Panc1 (cell line): ENCODE measurements at regions not wholly inside any gene's neighbourhood (a gene's known extent, or its start where the extent isn't known, plus 50 kb on each side); places are given as distances from the start of the nearest gene placed in this dataset.

Experiments
- POLR2AphosphoS5 ChIP-seq: IDR thresholded peaks from 2 replicates; pipeline ENCODE4 v1.6.1; 2012; ENCODE audit warnings: mild to moderate bottlenecking, low read depth, low read length, moderate library complexity
- TCF7L2 ChIP-seq: IDR thresholded peaks from 2 replicates; pipeline ENCODE4 v1.6.1; 2011; ENCODE audit warnings: mild to moderate bottlenecking, low read depth, low read length, inconsistent platforms
- TF ChIP-seq, protein P1 (sequence below): fragments of 450-650 bp; IDR thresholded peaks from 2 replicates; pipeline ENCODE4 v1.5.1; 2017; ENCODE audit warnings: mild to moderate bottlenecking

DNA sequence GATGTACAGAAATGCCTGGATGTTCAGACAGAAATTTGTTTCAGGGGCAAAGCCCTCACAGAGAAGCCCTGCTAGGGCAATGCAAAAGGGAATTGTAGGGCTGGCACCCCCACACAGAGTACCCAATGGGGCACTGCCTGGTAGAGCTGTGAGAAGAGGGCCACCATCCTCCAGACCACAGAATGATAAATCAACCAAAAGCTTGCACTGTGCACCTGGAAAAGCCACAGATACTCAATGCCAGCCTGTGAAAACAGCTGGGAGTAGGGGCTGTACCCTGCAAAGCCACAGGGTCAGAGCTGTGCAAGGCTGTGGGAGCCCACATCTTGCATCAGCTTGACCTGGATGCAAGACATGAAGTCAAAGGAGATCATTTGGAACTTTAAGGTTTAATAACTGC lies 477.9 kb upstream of the NECTIN3 start:
- TF ChIP-seq, protein P1, sequence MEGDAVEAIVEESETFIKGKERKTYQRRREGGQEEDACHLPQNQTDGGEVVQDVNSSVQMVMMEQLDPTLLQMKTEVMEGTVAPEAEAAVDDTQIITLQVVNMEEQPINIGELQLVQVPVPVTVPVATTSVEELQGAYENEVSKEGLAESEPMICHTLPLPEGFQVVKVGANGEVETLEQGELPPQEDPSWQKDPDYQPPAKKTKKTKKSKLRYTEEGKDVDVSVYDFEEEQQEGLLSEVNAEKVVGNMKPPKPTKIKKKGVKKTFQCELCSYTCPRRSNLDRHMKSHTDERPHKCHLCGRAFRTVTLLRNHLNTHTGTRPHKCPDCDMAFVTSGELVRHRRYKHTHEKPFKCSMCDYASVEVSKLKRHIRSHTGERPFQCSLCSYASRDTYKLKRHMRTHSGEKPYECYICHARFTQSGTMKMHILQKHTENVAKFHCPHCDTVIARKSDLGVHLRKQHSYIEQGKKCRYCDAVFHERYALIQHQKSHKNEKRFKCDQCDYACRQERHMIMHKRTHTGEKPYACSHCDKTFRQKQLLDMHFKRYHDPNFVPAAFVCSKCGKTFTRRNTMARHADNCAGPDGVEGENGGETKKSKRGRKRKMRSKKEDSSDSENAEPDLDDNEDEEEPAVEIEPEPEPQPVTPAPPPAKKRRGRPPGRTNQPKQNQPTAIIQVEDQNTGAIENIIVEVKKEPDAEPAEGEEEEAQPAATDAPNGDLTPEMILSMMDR: no peak
- no peak for TF ChIP-seq TCF7L2
- TF ChIP-seq POLR2AphosphoS5: no peak
